Activated CD8-positive, alpha-beta memory T cell treated with anti-CD3 and anti-CD28 coated beads, Interleukin-2, amount 50 U/mL, for 24 hours (primary cell): ENCODE measurements at regions not wholly inside any gene's neighbourhood (a gene's known extent, or its start where the extent isn't known, plus 50 kb on each side); places are given as distances from the start of the nearest gene placed in this dataset.

Experiments
- DNase-seq: peaks from one replicate; pipeline ENCODE4 v3.0.0-alpha.2; 2020; ENCODE audit errors: extremely low read depth

DNA sequence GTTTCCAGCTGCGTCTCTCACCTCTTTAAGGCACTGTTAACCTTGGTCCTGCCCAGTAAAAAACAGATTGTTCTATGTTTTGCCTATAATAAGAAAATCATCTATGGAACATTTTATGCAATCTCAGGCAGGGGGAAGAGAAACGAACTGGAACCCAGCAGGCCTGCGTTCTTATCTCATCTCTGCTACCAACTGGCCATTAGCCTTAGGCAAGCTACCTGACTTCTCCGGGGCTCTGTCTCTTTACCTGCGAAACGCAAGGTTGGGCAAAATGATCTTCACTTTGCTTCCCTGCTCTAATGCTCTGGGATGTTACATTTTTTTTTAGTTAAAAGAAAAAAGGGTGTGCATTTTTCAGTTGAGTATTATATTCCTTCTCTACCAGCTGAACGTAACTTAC, 70.5 kb upstream of the WIPF1 start:
- no peak for DNase-seq

DNA sequence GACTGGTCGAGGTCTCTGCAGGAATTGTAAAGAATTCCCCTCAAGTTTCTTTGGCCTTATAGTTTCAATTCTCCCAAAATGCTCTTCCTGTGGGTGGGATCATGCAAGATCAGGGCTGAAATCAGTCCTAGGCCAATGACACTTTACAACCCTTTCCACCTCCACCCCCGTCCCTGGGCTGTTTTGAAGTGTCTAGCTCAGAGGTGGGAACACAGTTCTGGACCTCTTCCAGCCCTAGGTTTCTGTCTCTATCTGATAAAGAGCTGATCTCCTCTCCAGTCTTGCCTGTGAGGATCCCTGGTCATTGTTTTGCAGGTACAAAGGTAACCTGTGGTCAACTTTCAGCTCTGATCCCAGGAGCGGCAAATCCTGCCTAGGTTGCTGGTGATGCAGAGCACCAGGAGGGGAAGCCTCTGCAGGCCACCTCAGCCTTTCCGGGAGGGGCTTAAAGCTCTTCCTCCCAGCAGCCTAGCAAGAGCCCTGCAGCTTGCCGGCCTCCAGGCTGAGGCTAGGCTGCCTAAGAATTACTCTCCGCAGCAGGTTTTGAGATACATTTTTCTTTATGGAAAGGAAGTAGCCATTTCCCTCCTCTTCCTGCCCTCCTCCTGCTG, 69.8 kb upstream of the WIPF1 start:
- DNase-seq, result no peak

DNA sequence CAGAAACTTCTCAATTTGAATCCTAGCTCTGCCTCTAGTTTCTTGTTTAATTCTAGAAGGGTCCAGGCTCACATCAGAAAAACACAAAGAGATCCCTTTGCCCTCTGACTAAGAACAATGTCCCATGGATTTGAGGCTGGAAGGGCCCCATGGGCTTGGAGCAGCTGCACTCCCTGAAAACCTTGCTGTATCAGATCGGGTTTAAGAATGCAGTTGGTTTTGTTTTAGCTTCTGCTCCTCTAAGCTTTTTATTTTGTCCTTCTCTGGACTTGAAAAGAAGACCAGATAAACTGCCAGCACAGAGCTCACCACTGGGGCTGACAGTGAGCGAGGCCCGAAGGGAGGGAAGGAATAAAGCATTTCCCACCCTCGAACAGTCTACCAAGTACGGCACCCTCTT, 69.2 kb upstream of the WIPF1 start:
- DNase-seq, result no peak

DNA sequence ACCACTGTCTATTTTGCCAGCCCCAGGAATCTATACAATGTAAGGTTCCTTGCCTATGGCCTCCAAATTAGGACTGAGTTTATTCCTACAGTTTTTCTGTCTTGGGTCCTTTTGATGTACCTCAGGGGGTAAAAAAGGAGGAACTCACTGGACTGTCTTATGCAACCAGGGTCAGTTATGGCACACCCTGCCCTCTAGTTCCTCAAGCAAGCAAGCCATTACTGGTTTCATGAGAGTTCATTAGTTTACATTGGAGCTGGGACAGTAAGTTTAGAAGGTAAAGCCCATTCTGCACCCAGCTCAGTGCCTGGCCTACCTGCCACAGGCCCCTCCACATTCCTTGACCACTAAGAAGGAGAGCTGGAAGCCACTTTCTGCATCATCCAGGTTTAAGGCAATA, 68.7 kb upstream of the WIPF1 start:
- DNase-seq, result no peak

DNA sequence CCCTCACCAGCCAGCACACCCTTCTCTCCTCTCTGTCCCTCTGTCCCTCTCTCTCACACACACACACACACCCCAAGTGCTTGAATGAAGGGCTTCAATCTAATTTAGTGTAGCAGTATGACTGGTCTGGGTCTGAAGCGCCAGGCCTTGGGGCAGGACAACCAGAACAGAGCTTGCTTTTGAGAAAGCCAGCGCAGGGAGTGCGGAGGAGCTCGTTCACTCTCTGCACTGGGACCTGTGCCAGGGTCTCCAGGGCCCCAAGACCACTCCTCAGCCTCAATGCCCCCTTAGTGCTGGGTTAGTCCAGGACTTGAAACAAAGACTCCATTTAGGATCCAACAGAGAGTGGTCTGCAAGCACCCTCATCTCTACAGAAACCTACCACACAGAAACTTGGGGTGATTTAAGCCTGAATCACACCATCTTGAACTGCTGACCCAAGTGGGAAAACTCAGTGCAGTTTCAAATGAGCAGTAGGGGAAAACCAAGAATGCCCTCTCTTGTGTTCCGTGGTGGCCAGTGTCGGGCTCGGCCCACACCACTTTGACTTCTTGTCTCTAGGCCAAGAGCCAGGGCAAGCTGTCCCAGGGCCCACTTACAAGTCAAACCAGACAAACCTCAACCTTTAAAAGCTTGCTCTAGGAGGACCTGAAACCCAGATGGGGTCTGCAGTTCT, 66.6 kb upstream of the WIPF1 start:
- no peak for DNase-seq

DNA sequence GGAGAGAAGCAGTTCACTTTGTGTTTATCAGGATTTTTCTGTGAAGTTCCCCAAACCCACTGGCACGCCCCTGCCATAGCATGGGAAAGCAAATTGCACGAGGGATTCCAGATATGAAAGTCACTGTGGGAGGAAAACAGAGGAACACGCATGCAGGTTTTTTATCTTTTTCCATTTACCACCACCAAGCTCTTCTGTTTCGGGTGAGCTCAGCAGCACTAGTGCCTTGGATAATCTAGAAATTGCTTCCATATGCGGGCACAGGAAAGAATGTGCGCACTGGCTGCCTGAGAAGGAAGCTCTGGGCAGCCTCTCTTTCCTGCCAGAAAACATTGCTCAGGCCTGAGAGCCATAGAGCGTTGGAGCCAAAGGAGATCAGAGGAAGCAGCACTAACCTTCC, 65.9 kb upstream of the WIPF1 start:
- no peak for DNase-seq

DNA sequence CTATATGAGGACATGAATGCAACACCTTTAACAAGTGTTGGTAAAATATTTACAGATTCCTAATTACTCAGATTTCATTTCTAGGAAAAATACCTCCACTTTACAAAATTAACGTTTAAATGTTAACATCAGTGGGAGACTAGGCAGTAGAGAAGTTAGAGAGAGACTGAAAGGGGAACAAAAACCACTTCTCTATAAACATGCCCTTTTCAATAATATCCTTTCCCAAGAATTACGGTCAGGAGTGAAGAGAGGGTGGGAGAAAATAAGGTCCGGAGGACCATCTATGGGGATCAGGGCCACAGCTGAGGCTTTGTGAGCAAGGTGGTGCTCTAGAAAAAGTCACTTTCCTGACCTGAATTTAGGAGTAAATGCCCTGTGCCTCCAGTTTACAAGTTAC, 65.3 kb upstream of the WIPF1 start:
- DNase-seq, result no peak

DNA sequence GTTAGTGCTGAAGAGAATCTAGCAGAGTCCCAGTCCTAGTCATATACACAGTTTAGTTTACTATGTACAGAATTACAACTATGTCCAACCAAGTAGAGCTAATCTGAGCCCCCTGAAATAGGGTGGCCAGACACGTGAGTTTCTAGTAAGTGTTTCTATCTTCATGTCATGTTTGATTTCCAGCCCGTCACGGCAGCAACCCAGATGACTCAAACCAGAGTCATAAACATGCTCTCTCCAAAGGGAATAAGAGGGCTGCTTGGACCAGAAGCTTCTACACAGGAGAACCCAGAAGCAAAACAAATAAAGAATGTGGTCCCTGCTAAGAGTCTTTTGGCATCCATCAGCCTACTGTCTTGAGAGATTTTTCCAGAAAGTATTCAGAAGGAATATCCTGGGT, 64.9 kb upstream of the WIPF1 start:
- no peak for DNase-seq

DNA sequence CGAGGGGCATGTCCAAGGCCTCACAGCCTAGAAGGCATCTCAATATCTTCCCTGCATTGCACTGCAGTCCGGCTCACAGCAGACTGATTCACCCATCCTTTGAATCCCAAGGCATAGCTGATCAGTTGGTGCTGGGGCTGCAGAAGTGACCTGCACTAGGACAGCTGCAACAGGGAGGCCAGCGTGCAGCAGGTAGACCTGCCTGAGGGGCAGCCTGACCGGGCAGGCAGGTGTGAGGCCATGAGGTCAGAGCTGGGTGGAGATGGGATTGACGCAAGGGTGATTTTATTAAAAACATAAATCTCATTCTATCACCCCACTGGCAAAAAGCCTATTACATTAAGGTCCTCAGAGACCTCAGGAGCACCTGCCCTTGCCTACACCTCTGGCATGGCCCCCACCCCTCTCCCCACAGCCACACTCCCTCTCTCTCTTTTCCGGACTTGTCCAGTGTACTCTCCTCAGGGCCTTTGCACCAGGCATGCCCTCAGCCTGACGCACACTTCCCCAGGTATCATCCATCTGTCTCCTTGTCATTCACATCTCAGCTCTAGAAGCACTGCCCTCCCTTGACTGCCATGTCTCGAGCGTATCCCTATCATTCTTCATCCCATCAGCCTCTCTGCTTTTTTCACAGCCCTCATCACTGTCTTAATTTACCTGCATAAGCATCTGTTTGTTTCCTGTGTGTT, 63.5 kb upstream of the WIPF1 start:
- DNase-seq, result no peak

DNA sequence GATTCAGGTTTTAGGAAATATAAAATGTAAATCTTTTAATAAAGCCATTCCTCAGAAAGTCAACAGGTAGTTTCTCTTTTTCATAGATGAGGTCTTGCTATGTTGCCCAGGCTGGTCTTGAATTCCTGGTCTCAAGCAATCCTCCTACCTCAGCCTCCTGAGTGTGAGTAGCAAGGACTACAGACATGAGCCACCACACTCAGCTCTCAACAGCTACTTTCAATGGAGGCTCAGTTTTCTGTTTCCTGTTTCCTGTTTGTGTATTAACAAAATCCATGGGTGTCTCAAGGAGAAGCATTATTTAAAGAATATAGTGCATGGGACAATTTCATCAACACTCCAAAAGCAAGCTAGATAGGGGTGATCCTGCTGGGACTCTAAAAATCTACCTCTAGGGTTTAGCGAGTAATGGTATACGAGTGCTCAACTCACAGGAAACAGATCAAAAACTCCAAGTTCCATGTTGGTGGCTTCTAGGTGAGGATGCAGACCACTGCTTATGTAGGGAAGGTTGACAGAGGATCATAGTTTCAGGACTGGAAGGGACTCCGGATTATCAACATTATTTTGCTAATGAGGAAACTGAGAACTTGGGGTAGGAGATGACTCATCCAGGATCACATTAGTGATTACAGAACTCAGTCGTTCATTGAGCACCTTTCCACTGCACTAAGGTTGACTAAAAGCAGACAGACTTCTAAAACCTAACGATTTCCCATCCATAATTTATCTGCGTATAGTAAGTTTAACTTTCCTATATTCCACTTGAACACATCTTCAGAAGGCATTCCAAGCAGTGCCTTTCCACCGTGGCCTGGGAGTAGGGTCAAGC, 61.7 kb upstream of the WIPF1 start:
- no peak for DNase-seq

DNA sequence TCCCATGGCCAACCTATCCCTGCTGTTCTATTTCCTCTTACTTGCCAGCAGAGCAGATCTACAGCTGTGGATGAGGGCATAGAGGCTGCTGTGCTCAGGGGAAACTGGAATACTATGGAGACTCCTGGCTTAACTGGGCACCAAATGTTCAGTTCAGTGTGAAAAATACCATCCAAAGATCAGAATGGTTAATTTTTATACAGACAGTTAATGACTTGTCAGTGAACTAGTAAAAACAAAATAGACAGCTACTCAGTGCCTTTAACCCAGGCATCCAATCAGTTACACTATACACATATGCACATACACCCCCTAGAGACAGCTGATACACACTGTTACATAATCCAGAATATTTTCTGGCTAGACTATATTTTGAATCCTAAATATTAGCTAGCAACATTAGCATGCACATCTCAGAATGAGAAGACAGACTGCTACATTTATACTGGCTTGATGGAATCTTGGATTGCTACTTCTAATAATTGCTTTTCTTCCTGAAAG, 59.1 kb upstream of the WIPF1 start:
- no peak for DNase-seq

DNA sequence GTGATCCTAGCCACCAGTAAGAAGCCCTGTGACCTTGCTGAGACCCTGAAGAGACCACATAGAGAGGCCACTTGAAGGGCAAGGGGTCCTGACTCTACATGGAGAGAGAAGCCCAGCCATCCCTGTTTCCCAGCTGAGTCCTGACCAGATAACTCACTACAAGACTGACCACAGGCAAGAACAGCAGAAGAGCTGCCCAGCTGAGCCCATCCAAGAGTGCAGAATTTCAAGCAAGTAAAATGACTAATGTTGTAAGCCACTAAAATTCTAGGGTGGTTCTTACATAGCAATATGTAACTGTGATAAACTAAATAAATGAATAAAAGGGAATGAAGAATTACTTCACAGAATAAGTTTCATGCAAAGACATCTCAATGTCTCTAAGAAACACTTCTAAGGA, 58.4 kb upstream of the WIPF1 start:
- no peak for DNase-seq

DNA sequence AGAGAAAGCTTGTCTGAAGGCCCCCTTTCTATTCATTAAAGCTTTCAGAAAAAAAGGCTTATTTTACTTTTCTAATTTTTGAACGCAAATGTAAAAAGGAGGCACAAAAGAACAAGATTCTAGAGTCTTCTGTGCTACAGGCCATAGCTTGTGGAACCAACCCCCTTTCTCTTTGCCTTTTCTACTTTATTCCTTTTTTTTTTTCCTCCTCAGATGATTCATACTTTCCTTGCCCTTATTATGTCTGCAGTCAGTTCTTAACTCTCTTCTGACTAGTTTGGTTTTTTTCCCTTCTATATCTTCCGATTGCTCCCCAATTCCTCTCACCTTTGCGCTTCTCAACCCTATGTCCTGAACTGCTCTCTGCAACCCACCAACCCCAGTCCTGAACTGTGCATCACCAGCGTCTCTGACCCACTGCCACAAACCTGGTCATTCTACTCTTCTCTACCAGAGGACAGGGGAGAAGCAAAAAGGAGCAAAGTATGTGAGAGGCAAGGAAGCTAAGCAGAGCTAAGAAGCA, 56.9 kb upstream of the WIPF1 start:
- no peak for DNase-seq

DNA sequence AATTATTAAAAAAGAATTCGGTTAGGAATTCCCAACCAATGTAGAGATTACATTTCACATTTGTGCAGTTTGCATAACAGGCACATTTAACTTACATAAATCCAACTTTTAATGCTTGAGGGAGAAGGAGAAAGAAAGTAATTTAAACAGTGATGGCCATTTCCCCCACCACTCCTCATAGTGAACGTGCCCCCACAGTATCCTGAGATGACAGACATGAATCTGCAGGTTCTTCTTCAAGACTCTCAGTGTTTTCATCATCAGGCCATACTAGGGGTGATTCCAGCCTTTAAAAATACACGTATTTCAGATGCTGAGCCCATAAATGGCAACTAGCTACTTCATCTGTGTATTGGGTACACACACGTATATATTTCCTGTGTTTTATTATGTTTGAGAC, 51.3 kb upstream of the WIPF1 start:
- DNase-seq, result no peak
